HG03565 (cell line): ENCODE measurements at regions not wholly inside any gene's neighbourhood (a gene's known extent, or its start where the extent isn't known, plus 50 kb on each side); places are given as distances from the start of the nearest gene placed in this dataset.

ENCODE experiments used
- ATAC-seq: cut with Tn5 transposase; IDR thresholded peaks from one replicate; pipeline ENCODE4 v1.9.1; 2021; ENCODE audit warnings: mild to moderate bottlenecking, moderate library complexity; ENCODE audit not compliant: unreplicated experiment

GRCh38 chr6:169961772-169962561 is 210.5 kb downstream of the ERMARD start:
- no peak for ATAC-seq

GRCh38 chr6:169960886-169961611 is 209.6 kb downstream of the ERMARD start:
- no peak for ATAC-seq

GRCh38 chr6:169960521-169960885 is 209.1 kb downstream of the ERMARD start:
- ATAC-seq, result no peak

DNA sequence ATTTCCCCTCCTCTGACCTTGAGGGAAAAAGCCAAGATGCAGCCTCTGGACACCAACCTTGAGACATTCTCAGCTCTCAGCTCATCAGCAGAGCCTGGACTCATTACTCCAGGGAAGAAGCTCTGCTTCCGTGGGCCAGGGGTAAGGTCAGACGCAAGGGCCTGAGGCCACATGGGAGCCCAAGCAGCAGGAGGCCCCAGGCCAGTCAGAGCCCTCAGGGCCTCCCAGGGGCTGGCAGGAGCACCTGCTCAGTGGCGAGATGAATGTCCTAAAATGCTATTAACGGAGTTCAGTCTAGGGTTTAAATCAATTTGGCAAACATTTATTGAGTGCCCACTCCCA is 208.6 kb downstream of the ERMARD start:
- no peak for ATAC-seq

DNA sequence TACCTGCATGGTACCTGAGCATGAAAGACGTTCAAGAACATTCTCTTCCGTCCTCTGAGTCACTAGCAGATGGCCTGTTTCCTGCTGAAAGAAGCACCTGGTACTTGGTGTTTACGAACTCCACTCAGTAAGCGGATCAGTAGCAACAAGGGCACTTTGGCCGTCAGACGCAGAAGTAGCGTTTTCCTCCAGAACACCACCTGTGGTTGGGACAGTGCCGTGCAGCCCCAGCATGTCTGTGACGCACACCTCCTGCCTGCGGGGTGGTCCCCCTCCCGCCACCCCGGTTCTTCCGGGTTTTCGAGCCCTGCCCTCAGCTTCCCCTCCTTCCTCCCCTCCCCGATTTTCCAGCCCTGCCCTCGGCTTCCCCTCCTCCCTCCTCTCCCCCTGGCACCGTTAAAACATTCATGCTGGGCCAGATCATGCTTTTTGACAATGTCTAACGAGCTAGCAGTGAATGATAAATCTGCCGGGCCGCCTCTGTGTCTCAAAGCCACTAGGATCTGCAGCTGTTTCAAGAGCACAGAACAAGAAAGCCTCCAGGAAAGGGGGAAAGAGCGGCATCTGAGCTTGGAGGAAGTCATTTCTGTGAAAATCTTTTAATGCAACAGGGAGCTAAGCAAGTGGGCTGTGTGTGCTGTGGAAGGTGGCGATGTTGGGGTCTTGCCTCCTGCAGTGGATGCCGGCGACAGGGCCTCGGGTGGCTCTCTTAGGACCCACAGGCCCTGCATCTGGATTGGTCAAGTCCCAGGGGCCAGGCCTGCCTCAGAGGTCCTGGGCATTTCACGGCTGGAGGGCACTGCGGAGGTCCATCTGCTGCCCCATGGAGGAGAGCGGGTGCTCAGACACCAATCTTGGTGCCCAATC is 207.9 kb downstream of the ERMARD start:
- ATAC-seq, result no peak

- ATAC-seq, result no peak
These were observed 207.1 kb downstream of the ERMARD start for GRCh38 chr6:169958510-169958909.

- no peak for ATAC-seq
These were observed 206.0 kb downstream of the ERMARD start for GRCh38 chr6:169957351-169957963.

DNA sequence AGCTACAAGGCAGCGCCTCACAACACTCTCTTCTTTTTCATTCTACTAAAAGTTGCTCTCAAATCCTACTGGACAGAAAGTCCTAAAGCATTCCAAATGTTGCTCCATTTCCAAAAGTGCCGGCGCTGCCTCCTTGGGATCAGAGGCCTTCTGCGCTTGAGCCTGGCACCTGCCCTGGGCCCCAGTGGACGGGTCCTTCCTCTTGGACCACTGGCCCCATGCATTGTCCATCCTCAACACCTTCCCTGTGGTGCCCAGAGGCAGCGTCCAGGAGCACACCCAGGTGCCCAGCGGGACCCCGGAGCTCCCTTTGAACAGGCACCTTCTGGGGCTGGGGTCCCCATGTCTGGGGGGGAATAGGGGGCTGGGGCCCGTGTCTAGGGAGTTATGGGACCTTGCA is 205.2 kb downstream of the ERMARD start:
- ATAC-seq, result no peak

- no peak for ATAC-seq
These were observed 204.5 kb downstream of the ERMARD start for GRCh38 chr6:169955731-169956437.

DNA sequence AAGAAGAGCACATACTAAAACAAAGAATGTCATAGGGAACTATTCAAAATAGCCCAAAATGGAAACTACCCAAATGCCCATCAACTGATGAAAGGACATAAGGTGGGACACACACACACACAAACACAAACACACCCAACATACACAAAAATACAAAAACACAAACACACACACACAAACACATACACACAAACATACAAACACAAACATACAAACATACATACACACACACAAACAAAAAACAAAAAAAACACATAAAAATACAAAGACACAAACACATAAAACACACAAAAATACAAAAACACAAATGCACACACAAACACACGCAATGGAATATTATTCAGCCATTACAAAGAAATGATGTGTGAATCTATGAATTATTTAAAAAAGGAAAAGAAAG is 203.6 kb downstream of the ERMARD start:
- ATAC-seq, result no peak

- ATAC-seq, result no peak
These were observed 202.3 kb downstream of the ERMARD start for GRCh38 chr6:169953686-169954085.

- ATAC-seq, result no peak
These were observed 199.1 kb downstream of the ERMARD start for GRCh38 chr6:169950558-169950957.

DNA sequence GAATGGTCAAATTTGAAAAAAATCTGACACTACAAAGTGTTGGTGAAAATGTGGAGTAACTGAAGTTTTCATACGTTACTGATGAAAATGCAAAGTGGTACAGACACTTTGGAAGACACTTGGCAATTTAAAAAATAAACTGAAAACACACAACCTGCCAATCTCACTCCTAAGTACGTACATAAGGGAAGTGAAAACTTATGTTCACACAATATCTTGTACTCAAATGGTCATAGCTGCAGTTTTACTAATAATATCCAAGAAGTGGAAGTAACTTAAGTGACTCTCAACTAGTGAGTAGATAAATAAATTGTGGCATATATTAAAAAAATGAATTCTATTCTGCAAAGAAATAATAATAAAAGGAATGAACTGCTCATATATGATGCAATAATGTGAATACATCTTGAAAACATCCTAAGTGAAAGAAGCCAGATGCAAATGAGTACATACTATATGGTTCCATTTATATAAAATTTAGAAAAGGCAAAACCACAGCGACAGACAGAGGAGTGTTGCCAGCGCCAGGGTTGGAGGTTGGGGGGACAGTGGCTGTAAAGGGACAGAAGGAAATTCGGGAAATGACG is 198.2 kb downstream of the ERMARD start:
- no peak for ATAC-seq

DNA sequence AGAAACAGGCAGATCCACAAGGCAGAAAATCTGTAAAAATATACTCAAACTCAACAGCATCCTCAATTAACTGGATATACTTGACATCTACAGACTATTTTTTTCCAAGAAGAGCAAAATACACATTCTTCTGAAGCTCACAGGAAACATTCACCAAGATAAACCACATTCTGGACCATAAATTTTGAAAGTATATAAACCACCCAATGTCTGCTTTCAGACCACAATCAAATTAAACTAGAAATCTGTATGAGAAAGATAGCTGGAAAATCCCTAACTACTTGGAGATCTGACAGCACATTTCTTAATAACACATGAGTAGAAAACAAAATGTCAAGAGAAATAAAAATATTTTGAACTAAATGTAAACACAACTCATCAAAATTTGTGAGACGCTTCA is 195.5 kb downstream of the ERMARD start:
- ATAC-seq, result no peak

DNA sequence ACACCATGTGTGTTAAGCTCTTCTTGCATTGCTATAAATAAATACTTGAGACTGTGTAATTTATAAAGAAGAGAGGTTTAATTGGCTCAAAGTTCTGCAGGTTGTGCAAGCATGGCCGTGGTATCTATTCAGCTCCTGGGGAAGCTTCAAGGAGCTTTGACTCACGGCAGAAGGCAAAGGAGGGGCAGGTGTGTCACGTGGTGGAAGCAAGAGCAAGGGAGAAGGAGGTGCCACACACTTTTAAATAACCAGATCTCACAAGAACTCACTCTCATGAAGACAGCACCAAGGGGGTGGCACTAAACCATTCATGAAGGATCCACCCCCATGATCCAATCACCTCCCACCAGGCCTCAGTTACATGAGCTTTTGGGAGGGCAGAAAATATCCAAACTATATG is 193.7 kb downstream of the ERMARD start:
- ATAC-seq, result no peak

- no peak for ATAC-seq
These were observed 193.0 kb downstream of the ERMARD start for GRCh38 chr6:169944415-169944814.

- ATAC-seq, result no peak
These were observed 192.6 kb downstream of the ERMARD start for GRCh38 chr6:169944061-169944337.

- no peak for ATAC-seq
These were observed 192.0 kb downstream of the ERMARD start for GRCh38 chr6:169943241-169944060.

GRCh38 chr6:169942173-169942572 is 190.8 kb downstream of the ERMARD start:
- no peak for ATAC-seq
